ENCODE measurements at regions not wholly inside any gene's neighbourhood (a gene's known extent, or its start where the extent isn't known, plus 50 kb on each side); places are given as distances from the start of the nearest gene placed in this dataset.

DNA sequence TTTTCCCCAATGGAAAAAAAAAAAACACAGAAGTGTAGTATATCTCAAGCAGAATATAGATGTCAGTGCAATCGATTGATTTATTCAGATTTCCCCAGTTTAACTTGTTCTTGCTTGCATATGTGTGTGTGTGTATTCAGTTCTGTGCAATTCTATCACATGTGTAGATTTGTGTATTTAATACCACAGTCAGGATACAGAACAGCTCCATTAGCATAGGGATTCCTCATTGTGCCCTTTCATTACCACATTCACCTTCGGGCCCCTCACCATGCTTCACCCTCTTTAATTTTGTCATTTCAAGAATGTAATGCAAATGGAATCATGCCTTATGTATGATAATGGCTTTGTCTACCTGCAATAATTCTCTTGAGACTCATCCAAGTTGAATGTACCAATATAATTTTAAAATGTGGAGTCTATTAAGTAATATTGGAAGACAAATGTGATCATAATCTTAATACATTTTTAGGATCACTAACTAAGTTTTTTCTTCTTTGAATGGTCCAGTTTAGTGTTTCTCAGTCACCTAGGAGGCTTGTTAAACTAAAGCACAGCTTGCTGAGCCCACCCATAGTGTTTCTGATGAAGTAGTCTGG lies 187.9 kb downstream of the TENT5A start:
- peaks cover 21% of the 10 kb centered on the region for H3K4me1 ChIP-seq (ENCODE audit: control insufficient read depth, insufficient read depth, low read length)
- H3K9ac ChIP-seq (ENCODE audit: low read length), result no peak overlapping the region
- no peaks in the 10 kb centered on the region for H3K36me3 ChIP-seq (ENCODE audit: control insufficient read depth, insufficient read depth, low read length)
- H3K9me3 ChIP-seq (ENCODE audit: control insufficient read depth, insufficient read depth, low read depth, low read length), result no peaks in the 10 kb centered on the region
- no peaks in the 10 kb centered on the region for H3K27me3 ChIP-seq (ENCODE audit: control insufficient read depth, insufficient read depth, low read length)
- no peak overlapping the region for H3K27ac ChIP-seq (ENCODE audit: low read depth, low read length)
- H3K4me3 ChIP-seq (ENCODE audit: low read depth, low read length), result no peak overlapping the region

DNA sequence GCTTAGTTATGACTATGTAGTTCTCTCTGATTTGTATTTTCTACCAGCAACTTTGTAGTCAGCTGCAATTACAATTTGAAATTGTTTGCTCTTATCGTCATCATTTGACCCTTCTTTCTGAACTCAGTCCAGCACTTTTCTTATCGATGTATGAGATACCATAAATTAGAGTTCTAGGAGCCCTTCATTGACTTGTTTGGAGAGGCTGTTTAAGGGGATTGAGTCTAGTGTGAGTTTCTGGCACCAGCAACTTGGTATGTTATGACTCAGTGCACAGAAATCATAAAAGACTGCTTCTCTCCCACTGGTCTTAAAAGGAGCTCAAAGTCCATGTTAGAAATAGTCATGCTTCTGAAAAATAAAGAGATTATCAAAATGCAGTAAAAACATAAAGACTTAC lies 190.3 kb downstream of the TENT5A start:
- Histone ChIP-seq H3K9me3 (ENCODE audit: control insufficient read depth, insufficient read depth, low read depth, low read length) (no peaks in the 10 kb centered on the region), H3K27ac (ENCODE audit: low read depth, low read length) (no peak overlapping the region), H3K4me1 (ENCODE audit: control insufficient read depth, insufficient read depth, low read length) (peaks cover 21% of the 10 kb centered on the region), H3K4me3 (ENCODE audit: low read depth, low read length) (no peak overlapping the region), H3K27me3 (ENCODE audit: control insufficient read depth, insufficient read depth, low read length) (no peaks in the 10 kb centered on the region), H3K36me3 (ENCODE audit: control insufficient read depth, insufficient read depth, low read length) (no peaks in the 10 kb centered on the region), H3K9ac (ENCODE audit: low read length) (no peak overlapping the region)

DNA sequence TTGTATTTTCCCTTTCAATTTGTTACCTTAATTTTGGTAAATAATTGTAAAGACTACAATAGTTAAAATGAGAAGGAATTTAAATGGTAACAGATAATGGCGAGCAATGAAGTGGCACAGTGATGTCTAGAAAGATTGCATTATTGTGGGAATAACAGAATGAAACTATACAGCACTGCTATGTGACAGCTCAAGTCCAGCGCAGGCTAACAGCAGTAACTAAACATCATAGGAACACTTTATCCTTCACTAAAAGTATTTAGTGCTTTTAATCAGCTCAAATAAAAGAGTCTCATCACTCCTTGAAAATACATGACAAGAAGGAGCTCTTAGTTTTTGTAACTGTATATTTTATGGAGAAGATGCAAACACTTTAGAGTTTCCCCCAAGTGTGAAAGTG lies 190.8 kb downstream of the TENT5A start:
- Histone ChIP-seq H3K4me1 (ENCODE audit: control insufficient read depth, insufficient read depth, low read length) (peaks cover 21% of the 10 kb centered on the region), H3K9ac (ENCODE audit: low read length) (no peak overlapping the region), H3K9me3 (ENCODE audit: control insufficient read depth, insufficient read depth, low read depth, low read length) (no peaks in the 10 kb centered on the region), H3K27ac (ENCODE audit: low read depth, low read length) (no peak overlapping the region), H3K27me3 (ENCODE audit: control insufficient read depth, insufficient read depth, low read length) (no peaks in the 10 kb centered on the region), H3K4me3 (ENCODE audit: low read depth, low read length) (no peak overlapping the region), H3K36me3 (ENCODE audit: control insufficient read depth, insufficient read depth, low read length) (no peaks in the 10 kb centered on the region)

DNA sequence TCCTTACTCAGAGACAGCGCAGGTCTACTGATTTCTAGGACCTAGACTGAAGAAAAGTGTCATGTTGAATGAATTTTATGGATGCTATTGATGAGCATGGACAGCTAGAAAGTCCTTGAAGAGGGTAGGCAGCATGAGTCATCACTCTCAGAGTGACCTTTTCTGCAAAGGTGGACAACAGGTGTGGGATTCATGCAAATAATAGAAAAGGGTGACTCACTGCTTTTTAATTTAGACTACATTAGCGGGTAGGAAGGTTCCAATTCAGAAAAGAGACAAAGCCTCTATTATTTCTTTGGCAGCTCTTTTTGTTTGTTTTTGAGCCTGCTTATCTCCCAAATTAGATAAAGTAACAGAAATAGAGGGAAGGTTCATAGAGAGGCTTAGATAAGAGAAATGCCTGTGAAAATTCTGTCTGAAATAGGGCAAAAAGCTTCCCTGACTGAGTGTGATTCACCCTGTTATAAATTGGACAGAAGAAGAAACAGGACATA lies 191.4 kb downstream of the TENT5A start:
- H3K27me3 ChIP-seq (ENCODE audit: control insufficient read depth, insufficient read depth, low read length), result no peaks in the 10 kb centered on the region
- no peak overlapping the region for H3K9ac ChIP-seq (ENCODE audit: low read length)
- no peak overlapping the region for H3K27ac ChIP-seq (ENCODE audit: low read depth, low read length)
- peaks cover 21% of the 10 kb centered on the region for H3K4me1 ChIP-seq (ENCODE audit: control insufficient read depth, insufficient read depth, low read length)
- no peaks in the 10 kb centered on the region for H3K9me3 ChIP-seq (ENCODE audit: control insufficient read depth, insufficient read depth, low read depth, low read length)
- H3K4me3 ChIP-seq (ENCODE audit: low read depth, low read length), result no peak overlapping the region
- no peaks in the 10 kb centered on the region for H3K36me3 ChIP-seq (ENCODE audit: control insufficient read depth, insufficient read depth, low read length)

DNA sequence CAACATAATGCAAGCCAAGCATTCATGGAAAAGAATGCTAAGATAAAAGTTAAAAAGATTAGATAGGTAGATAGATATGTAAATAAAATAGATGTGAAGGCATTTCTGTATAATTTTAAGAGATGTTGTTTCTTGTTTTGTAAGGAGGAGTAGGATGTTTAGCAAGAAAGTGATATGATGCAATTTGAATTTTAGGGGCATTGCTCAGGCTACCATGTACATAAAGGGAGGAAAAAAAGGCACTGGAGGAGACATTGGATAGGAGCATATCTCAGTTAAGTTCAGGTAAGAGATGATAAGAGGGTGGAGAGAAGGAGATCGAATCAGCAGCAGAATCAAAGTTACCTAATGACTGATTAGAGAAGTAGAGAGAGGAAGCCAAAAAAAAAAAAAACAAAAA lies 194.7 kb downstream of the TENT5A start:
- Histone ChIP-seq H3K27me3 (ENCODE audit: control insufficient read depth, insufficient read depth, low read length) (no peaks in the 10 kb centered on the region), H3K36me3 (ENCODE audit: control insufficient read depth, insufficient read depth, low read length) (no peaks in the 10 kb centered on the region), H3K4me1 (ENCODE audit: control insufficient read depth, insufficient read depth, low read length) (peaks cover 15% of the 10 kb centered on the region), H3K27ac (ENCODE audit: low read depth, low read length) (no peak overlapping the region), H3K9ac (ENCODE audit: low read length) (no peak overlapping the region), H3K9me3 (ENCODE audit: control insufficient read depth, insufficient read depth, low read depth, low read length) (no peaks in the 10 kb centered on the region), H3K4me3 (ENCODE audit: low read depth, low read length) (no peak overlapping the region)

DNA sequence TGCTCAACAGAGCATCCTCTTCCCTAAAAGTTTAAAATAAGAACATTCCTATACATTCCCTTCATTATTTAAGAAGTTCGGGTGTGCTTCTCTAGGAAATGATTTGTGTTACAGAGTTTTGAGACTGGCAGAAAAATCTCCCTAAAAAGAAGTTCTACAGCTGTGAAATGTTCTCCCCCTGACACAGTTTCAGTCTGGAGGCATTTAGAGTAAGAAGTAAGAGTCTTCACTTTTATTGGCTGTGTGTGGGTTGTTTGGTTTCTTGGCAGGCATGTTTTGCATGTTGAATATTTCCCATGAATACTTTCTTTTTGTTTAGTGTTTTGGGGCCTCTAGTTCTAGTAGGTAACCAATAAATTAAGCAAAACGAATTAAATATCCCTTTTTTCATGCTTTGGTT lies 195.9 kb downstream of the TENT5A start:
- no peaks in the 10 kb centered on the region for H3K9me3 ChIP-seq (ENCODE audit: control insufficient read depth, insufficient read depth, low read depth, low read length)
- no peak overlapping the region for H3K4me3 ChIP-seq (ENCODE audit: low read depth, low read length)
- H3K27ac ChIP-seq (ENCODE audit: low read depth, low read length), result no peak overlapping the region
- peaks cover 8% of the 10 kb centered on the region for H3K4me1 ChIP-seq (ENCODE audit: control insufficient read depth, insufficient read depth, low read length)
- no peaks in the 10 kb centered on the region for H3K27me3 ChIP-seq (ENCODE audit: control insufficient read depth, insufficient read depth, low read length)
- no peaks in the 10 kb centered on the region for H3K36me3 ChIP-seq (ENCODE audit: control insufficient read depth, insufficient read depth, low read length)
- H3K9ac ChIP-seq (ENCODE audit: low read length), result no peak overlapping the region

DNA sequence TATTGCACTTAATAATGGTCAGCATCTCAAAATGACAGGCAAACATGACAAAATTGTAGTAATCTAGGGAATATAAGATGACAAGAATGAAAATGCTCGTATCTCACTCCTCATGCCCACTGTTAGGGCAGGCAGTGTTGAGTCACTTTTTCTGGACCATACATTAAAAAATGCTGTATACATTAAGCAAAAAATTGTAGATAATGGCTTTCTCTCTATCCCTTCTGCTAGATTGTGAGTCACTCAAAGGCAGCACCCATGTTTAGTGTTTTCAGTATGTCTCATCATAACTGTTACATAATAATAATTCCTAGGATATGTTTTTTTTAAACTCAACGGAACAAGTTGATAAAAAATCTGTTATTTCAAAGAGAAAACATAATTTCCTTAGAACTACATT lies 199.3 kb downstream of the TENT5A start:
- no peaks in the 10 kb centered on the region for H3K9me3 ChIP-seq (ENCODE audit: control insufficient read depth, insufficient read depth, low read depth, low read length)
- no peaks in the 10 kb centered on the region for H3K27me3 ChIP-seq (ENCODE audit: control insufficient read depth, insufficient read depth, low read length)
- H3K9ac ChIP-seq (ENCODE audit: low read length), result no peak overlapping the region
- no peaks in the 10 kb centered on the region for H3K4me1 ChIP-seq (ENCODE audit: control insufficient read depth, insufficient read depth, low read length)
- no peaks in the 10 kb centered on the region for H3K36me3 ChIP-seq (ENCODE audit: control insufficient read depth, insufficient read depth, low read length)
- no peak overlapping the region for H3K27ac ChIP-seq (ENCODE audit: low read depth, low read length)
- no peak overlapping the region for H3K4me3 ChIP-seq (ENCODE audit: low read depth, low read length)

DNA sequence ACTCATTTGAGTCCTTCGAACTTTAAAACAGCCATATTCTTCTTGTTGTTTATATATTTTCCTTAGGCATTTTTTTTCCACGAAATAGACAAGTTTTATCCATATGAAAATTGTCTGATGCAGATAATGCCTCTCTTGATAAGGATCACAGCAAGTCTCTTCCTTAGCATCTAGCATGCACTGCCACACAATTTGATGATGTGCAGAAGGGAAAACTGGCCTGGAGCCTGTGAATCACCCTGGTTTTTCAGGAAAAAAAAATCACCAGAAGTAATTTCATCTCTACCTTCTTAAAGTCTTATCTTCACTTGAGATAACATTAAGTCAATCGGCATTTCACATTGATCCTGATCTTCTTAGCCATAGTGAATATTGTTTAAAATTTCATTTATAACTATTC lies 199.8 kb downstream of the TENT5A start:
- no peaks in the 10 kb centered on the region for H3K36me3 ChIP-seq (ENCODE audit: control insufficient read depth, insufficient read depth, low read length)
- H3K9ac ChIP-seq (ENCODE audit: low read length), result no peak overlapping the region
- no peaks in the 10 kb centered on the region for H3K27me3 ChIP-seq (ENCODE audit: control insufficient read depth, insufficient read depth, low read length)
- H3K27ac ChIP-seq (ENCODE audit: low read depth, low read length), result no peak overlapping the region
- H3K4me1 ChIP-seq (ENCODE audit: control insufficient read depth, insufficient read depth, low read length), result no peaks in the 10 kb centered on the region
- no peak overlapping the region for H3K4me3 ChIP-seq (ENCODE audit: low read depth, low read length)
- H3K9me3 ChIP-seq (ENCODE audit: control insufficient read depth, insufficient read depth, low read depth, low read length), result no peaks in the 10 kb centered on the region

DNA sequence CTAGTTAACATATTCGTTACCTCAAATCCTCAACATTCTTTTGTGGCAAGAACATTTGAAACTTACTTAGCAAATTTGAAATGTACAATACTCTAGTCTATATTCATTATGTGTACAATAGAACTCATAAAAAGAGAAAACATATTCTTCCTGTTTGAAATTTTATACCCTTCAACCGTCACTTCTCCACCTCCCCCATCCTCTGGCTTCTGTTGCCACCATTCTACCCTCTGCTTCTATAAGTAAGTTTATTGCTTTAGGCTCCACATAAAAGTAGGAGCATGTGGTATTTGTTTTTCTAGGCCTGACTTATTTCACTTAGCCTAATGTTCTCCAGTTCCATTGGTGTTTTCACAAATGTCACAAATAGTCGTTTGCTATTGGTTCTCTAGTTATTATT lies 205.3 kb downstream of the TENT5A start:
- H3K9ac ChIP-seq (ENCODE audit: low read length), result no peak overlapping the region
- no peak overlapping the region for H3K27ac ChIP-seq (ENCODE audit: low read depth, low read length)
- peaks cover 6% of the 10 kb centered on the region; the same call in 1 of the 2 replicates for H3K4me1 ChIP-seq (ENCODE audit: control insufficient read depth, insufficient read depth, low read length)
- H3K9me3 ChIP-seq (ENCODE audit: control insufficient read depth, insufficient read depth, low read depth, low read length), result no peaks in the 10 kb centered on the region
- no peaks in the 10 kb centered on the region for H3K27me3 ChIP-seq (ENCODE audit: control insufficient read depth, insufficient read depth, low read length)
- no peaks in the 10 kb centered on the region for H3K36me3 ChIP-seq (ENCODE audit: control insufficient read depth, insufficient read depth, low read length)
- no peak overlapping the region for H3K4me3 ChIP-seq (ENCODE audit: low read depth, low read length)

DNA sequence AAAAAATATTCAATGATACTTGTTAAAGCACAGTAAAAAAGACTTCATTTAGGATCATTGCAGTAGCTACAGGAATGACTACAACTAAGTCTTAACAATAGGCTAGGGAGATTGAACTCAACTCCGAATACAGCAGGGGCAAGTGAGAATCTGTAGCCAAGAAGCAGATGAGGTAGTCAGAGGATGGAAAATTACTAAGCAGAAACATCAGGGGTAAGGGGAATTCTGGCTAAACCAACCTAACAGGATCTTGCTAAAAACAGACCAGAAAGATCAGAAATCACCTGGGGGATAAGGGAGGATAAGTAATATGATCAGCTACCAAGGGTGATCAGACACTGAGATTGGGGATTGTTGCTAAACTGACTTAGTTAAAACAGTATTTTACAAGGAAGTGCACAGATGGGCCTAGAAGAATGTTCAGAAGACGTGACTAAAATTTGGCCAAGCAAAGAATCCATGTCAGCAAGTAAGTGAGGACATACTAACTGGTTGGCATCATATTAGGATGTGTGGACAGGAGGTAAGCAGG lies 217.5 kb downstream of the TENT5A start:
- H3K9ac ChIP-seq (ENCODE audit: low read length), result no peak overlapping the region
- H3K4me1 ChIP-seq (ENCODE audit: control insufficient read depth, insufficient read depth, low read length), result no peaks in the 10 kb centered on the region
- H3K9me3 ChIP-seq (ENCODE audit: control insufficient read depth, insufficient read depth, low read depth, low read length), result no peaks in the 10 kb centered on the region
- no peak overlapping the region for H3K4me3 ChIP-seq (ENCODE audit: low read depth, low read length)
- no peaks in the 10 kb centered on the region for H3K36me3 ChIP-seq (ENCODE audit: control insufficient read depth, insufficient read depth, low read length)
- no peak overlapping the region for H3K27ac ChIP-seq (ENCODE audit: low read depth, low read length)
- no peaks in the 10 kb centered on the region for H3K27me3 ChIP-seq (ENCODE audit: control insufficient read depth, insufficient read depth, low read length)

DNA sequence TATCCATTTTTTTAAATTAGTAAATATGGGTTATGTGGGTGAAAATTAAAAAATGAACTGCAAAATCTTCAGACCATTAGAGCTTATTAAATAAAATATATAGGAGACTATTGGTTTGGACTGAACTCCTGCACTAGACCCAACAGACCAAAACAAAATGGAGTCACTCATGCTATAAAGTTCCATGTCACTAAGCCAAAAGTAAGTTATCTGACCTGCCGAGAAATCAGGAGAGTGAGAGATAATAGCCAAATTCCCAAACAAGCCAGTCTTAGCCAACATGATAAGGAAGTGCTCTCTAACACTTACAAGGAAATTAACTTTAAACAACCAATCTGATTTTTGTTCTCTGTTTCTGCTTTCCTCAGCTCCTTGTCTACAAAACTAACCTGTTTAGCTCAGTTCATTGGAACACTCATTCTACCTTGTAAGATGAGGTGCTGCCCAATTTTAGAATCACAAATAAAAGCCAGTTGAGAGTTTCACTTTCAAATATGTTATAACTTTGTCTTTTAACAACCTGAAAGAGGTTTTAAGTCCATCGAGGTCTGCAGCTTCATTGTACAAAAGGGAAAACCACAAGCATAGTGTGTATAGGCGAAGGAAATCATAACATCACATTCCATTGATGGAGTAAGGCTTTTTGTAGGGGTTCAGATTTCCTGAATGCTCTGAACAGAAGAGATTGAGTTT lies 220.5 kb downstream of the TENT5A start:
- Histone ChIP-seq H3K27me3 (ENCODE audit: control insufficient read depth, insufficient read depth, low read length) (no peaks in the 10 kb centered on the region), H3K4me3 (ENCODE audit: low read depth, low read length) (no peak overlapping the region), H3K27ac (ENCODE audit: low read depth, low read length) (no peak overlapping the region), H3K36me3 (ENCODE audit: control insufficient read depth, insufficient read depth, low read length) (no peaks in the 10 kb centered on the region), H3K9me3 (ENCODE audit: control insufficient read depth, insufficient read depth, low read depth, low read length) (no peaks in the 10 kb centered on the region), H3K9ac (ENCODE audit: low read length) (no peak overlapping the region), H3K4me1 (ENCODE audit: control insufficient read depth, insufficient read depth, low read length) (no peaks in the 10 kb centered on the region)

All from HUES6 (cell line).